SK-N-MC (cell line): ENCODE measurements at regions not wholly inside any gene's neighbourhood (a gene's known extent, or its start where the extent isn't known, plus 50 kb on each side); places are given as distances from the start of the nearest gene placed in this dataset.

ENCODE experiments used
- EZH2 ChIP-seq: fragments of 200-600 bp; sonication (generic); IDR thresholded peaks from one replicate; pipeline ENCODE4 v1.6.1; 2017; ENCODE audit warnings: antibody characterized with exemption
- POLR2AphosphoS5 ChIP-seq: IDR thresholded peaks from 2 replicates; pipeline ENCODE4 v1.6.1; 2012; ENCODE audit warnings: mild to moderate bottlenecking, low read depth, low read length, borderline replicate concordance

DNA sequence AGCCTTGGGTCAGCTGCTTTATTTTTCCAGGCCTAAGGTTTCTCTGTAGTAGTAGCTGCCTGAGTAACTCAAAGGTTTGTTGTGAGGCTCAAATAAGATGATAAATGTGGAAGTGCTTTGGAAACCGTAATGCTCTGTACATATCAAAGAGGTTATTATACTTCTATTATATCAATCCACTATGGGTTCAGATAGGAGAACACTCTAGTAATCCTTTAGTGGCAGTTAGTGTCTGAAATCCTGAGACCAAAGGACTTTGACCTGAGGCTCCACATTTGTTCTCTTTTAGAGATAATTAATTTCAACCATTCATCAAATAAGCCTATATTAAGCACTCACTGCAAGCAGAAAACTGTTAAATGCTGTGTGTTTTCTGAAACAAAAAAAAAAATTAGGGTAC lies 128.6 kb upstream of the BCL6 start:
- TF ChIP-seq POLR2AphosphoS5 = no peak
- TF ChIP-seq EZH2 = no peak
